ENCODE measurements at regions not wholly inside any gene's neighbourhood (a gene's known extent, or its start where the extent isn't known, plus 50 kb on each side); places are given as distances from the start of the nearest gene placed in this dataset.
A peak's percentile ranks its signal among the peaks of the same experiment; 100 is the strongest.
"Not testable (repeated sequence)": the region's sequence is repeated elsewhere in the genome, so short reads cannot be mapped to it uniquely, and the experiment has no call there.

- DNase-seq = no peak
These were observed 169.0 kb upstream of the TSC22D2 start for GRCh38 chr3:150238995-150239619.

DNA sequence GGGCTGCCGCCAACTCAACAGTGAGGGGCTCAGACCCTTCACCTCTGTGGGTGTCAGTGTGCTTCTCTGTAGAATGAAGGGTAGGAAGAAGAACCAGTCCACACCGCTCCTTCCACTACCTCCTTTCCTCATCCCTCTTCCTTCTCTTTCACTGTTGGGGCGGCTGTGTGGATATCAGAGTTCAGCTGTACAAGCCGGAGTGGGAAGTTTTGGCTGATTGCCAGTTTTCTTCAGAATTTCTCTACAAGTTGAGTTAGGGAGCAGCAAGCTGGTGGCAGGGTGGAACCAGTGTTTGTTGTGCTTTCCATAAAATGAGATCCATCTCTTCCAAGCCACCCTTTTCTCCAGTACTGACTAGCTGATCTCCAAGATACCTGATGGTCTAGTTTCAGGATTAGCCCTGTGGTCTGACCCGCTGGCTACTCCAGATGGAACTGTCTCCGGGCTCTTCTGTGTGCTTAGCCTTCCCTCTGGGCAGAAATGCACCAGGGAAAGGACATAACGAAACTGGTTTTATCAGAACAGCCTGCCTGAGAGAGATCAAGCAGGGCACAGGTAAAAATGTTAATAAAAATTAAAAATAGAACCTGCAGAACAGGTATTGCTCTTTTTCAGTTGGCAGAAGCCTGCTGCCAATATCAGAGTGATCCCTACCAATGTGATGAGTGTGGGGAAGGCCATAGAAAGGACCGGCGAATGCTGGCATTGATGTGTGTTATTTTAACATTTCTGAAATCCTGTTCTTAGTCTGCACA is 169.9 kb upstream of the TSC22D2 start:
- no peak for DNase-seq

DNA sequence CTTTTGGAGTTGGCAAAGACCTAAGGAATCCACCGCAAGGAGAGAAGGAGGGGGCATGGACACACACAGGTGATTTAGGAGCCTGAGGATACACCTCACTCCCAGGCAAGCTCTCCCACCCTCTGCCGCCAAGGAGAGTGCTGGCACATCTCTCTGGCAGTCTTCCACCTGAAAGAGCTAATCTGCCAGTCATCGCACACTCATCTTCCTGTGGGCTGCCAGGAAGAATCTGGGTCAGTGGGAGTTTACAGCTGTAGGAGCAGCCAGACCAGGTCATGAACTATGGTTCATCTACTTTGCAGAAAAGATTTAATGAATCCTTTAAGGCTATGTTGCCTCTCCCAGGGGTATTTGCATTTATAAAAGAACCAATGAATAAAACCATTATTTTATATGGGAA is 170.6 kb upstream of the TSC22D2 start:
- DNase-seq = no peak

GRCh38 chr3:150236316-150237082 is 171.6 kb upstream of the TSC22D2 start:
- DNase-seq = no peak

DNA sequence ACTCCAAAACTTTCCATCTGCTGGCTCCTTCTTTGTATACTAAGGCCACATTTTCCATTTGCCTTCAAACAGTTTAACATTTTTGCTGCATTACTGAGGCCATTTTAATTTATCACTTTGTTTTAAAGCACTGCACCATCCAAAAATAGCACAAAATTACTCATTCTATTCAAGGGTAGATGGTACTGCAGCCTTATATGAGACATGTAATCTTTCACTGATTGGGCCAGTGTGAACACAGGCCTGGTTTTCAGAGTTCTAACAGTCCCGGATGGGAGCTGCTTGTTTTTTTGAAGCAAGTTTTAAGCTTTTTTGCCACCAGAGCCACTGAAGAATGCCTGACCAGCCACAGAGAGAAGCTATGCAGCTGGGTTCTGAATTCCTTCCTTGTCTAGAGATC is 172.3 kb upstream of the TSC22D2 start:
- no peak for DNase-seq

DNA sequence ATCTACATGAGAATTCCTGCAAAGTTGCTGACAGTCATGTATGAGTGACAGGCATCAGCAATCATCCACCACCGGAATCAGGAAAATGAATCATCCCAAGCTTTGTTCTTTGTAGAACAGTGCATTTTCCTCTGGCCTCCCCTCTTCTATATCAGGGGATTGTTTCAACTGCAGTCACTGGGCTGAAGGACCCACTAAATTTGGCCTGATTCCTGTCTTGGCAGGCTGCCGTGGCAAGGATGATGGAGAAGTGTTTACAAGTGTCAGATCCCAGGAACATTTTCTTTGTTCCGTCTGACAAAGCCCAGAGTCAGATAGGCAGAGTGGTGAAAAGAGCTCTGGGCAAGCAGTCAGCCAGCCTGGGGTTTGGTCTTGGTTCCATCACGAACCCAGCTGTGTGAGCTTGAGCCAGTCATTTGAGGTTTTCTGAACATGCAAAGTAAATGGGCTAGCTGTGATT is 175.1 kb upstream of the TSC22D2 start:
- DNase-seq = no peak

GRCh38 chr3:150230037-150230436 is 178.1 kb upstream of the TSC22D2 start:
- DNase-seq = no peak

DNA sequence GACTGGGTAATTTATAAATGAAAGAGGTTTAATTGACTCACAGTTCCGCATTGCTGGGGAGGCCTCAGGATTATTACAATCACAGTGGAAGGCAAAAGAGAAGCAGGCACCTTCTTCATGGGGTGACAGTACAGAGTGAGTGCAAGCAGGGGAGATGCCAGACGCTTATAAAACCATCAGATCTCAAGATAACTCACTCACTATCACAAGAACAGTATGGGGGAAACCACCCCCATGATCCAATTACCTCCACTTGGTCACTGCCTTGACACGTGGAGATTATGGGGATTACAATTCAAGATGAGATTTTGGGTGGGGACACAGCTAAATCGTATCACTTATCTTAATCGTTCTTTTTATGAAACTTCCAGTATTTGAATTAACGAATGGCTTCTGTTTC is 179.5 kb upstream of the TSC22D2 start:
- not testable (repeated sequence) for DNase-seq

GRCh38 chr3:150227839-150228238 is 180.3 kb upstream of the TSC22D2 start:
- peak; percentile 17 for DNase-seq

- no peak for DNase-seq
These were observed 182.1 kb upstream of the TSC22D2 start for GRCh38 chr3:150225986-150226385.

DNA sequence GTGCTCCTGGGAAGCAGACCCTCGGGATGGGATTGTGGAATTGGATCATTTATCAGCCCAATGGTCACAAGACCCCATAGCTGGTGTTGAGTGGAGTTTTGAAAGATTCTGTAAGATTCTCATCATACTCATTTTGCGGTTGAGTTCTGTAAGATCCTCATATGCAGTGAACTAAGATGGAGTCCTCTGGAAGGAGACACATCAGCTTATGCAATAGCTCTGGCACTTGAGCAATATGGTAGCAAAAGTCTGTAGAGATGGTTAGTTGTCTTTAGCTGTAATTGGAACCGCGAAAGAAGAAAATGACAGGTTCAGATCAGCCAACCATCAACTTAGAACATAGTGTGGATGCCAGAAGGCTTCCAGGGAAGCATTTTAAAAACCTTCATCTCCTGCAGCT is 184.5 kb upstream of the TSC22D2 start:
- no peak for DNase-seq

DNA sequence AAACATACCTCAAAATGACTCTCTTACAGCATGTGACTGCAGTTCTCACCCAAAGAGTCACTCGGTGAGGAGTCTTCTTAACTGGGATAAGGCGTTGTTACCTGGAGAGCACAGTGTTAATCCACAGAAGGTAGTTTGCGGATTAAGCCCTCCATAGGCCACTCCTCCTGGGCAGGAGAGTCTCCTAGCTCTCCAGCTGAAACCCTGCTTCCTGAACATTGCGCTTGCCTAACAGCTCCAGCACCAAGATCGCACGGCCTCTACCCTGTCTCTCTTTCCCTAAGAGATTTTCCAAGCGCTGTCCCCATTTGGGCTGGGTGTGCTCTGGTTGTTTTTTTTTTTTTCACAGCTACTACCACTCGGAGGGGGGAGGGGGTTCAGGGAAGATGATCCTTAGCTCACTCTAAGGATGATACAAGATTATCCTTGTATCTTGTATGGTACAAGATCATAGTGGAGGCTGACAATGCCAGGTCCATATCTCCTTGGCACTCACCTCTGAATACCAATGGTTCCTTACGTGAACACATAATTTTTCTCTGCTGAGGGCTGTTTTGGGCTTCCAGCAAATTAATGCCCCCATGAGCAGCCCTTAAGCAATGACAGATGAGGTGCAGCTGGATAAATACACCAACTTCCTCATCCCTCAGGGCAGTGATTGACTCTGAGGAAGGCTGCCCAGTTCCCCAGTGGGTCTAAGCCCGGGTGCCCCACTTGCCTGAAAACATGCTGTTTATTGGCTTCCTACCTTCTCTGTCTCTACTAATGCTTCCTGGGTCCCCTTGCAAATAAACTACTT is 185.2 kb upstream of the TSC22D2 start:
- no peak for DNase-seq

GRCh38 chr3:150221904-150222523 is 186.1 kb upstream of the TSC22D2 start:
- DNase-seq = no peak

DNA sequence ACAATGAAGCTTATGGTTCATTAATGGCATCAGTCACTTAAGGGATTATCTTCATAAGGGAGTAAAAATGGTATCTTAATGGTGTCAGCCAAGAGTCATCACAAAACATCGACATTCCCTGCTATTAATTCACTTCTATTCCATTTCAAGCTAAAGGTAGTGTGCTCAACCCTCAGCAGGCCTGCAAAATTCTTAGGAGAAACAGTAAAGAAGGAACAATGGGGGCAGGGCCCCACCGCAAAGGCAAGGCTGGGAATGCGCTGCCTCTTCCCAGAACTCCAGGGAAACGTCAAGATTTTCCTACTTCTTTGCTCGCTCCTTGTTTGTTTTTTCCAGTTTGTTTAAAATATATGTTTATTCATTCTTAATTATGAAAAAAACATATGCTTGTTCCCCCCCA is 187.3 kb upstream of the TSC22D2 start:
- DNase-seq = no peak

DNA sequence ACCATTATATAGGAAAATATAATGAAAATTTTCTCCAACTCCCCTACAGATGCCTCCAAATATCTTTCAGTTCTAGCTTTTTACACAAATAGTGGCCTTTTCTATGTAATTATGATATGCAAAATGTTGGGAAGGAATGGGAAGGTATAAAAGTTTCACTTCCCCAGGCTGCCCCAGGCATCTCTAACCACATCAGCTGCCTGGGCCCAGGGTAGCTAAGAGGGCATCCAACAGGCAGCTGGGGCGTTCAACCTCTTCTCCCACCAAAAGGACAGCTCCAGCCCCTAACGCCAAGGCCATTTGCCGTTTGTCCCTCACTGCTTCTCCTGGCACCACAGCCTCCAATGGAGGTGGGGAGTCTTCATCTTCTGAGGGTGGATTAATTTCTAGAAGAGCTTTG is 188.1 kb upstream of the TSC22D2 start:
- no peak for DNase-seq

- DNase-seq = no peak
These were observed 189.3 kb upstream of the TSC22D2 start for GRCh38 chr3:150218841-150219240.

DNA sequence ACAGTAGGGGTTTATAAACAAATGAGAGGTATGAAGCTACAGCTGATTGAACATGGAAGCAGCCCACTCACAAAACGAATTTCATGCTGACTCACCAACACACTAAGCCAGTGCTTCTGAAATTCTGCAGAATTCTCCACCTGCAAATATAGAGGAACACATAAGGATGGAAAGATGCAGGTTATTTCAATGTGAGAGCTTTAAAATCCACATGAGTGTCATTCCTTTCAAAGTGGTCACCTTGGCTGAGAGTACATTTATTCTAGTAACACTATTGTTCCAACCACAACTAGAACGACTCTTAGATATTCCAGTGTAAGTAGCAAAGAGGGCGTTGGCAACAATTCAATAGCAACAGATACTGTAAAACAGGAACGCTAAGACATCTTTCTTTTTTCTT is 189.9 kb upstream of the TSC22D2 start:
- DNase-seq = no peak

DNA sequence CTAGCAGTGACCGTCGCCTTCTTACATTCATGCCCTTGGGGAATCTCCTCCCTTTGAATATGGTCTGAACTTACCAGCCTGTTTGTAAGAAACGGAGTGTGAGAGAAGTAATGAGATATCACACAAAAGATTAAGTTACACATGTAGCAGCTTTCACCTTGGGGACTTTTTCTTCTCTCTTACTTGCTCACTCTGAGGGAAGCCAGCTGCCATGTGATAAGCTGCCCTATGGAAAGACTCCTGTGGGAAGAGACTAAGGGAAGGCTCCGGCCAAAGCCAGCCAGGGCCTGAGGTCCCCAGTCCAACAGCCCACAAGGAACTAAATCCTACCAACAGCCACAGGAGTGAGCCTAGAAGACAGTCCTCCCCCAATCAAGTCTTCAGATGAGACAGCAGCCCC is 190.4 kb upstream of the TSC22D2 start:
- no peak for DNase-seq

DNA sequence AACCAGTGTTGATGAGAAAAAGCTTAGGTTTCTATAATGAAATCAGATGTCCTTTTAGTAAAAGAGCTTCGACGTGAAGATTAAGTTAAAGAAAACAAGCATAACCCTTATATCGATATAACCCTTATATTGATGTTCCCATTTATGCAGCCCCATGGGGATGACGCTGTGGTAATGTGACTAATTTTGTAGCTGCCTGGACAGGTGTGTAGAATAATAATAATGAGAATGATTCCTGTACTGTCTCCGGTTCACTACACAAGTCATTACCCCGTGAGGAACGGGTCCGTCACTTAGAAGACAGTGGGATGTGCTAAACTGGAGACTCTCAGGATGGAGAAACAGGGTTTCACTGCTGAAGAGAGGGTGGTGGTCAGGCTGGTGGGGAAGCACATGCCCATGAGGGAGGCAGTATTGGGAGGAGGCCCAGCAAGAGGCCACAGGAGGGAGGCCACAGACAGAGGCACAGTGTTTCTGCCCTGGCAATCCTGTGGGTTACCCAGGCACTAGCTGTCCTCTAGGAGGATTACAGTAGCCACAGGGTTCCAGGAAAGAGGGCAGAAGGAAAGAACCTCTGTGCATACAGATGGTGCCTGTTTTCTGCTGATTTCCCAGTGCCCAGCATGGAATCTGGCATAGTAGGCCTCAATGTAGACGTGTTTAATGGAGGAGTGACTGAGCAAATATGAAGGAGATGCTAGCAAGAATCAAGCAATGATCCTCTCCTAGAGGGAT is 191.1 kb upstream of the TSC22D2 start:
- DNase-seq = no peak

GRCh38 chr3:150216041-150216811 is 191.9 kb upstream of the TSC22D2 start:
- no peak for DNase-seq

- no peak for DNase-seq
These were observed 192.5 kb upstream of the TSC22D2 start for GRCh38 chr3:150215616-150216015.

All from NCI-H1048 (cell line).